Liver (tissue), 3 donors: ENCODE measurements at regions not wholly inside any gene's neighbourhood (a gene's known extent, or its start where the extent isn't known, plus 50 kb on each side); places are given as distances from the start of the nearest gene placed in this dataset.

Experiments
- CTCF ChIP-seq: fragments of 150-350 bp; IDR thresholded peaks from 2 replicates; pipeline ENCODE4 v1.5.1; 2017; ENCODE audit warnings: improper control_type of control experiment, low read depth, low read length; ENCODE audit not compliant: missing input control
- FOXA1 ChIP-seq: IDR thresholded peaks from 2 replicates; pipeline ENCODE4 v1.6.1; 2016; ENCODE audit warnings: antibody characterized with exemption
- FOXA2 ChIP-seq: IDR thresholded peaks from 2 replicates; pipeline ENCODE4 v1.6.1; 2016; ENCODE audit warnings: antibody characterized with exemption
- GABPA ChIP-seq, 2 donors: IDR thresholded peaks in 1 of 2; conservative IDR thresholded peaks in 1 of 2; 2 replicates each; pipeline ENCODE4 v1.6.1; 2016; ENCODE audit warnings: antibody characterized with exemption in 2 of 2, mild to moderate bottlenecking in 1 of 2, moderate library complexity in 1 of 2
- JUND ChIP-seq, 2 donors: IDR thresholded peaks; 2 replicates each; pipeline ENCODE4 v1.6.1; 2016; ENCODE audit warnings: antibody characterized with exemption in 2 of 2
- RAD21 ChIP-seq, 2 donors: IDR thresholded peaks; 2 replicates each; pipeline ENCODE4 v1.6.1; 2016; ENCODE audit warnings: antibody characterized with exemption in 2 of 2, mild to moderate bottlenecking in 2 of 2
- RXRA ChIP-seq, 2 donors: IDR thresholded peaks; 2 replicates each; pipeline ENCODE4 v1.6.1; 2017 to 2018; ENCODE audit warnings: antibody characterized with exemption in 2 of 2, mild to moderate bottlenecking in 1 of 2
- TAF1 ChIP-seq: conservative IDR thresholded peaks from 2 replicates; pipeline ENCODE4 v1.6.1; 2016; ENCODE audit warnings: antibody characterized with exemption, mild to moderate bottlenecking
- YY1 ChIP-seq: IDR thresholded peaks from 2 replicates; pipeline ENCODE4 v1.6.1; 2016; ENCODE audit warnings: antibody characterized with exemption, mild to moderate bottlenecking
- TF ChIP-seq, protein P1 (sequence below): IDR thresholded peaks from 2 replicates; pipeline ENCODE4 v1.6.1; 2016; ENCODE audit warnings: antibody characterized with exemption
- TF ChIP-seq, protein P2 (sequence below): IDR thresholded peaks from 2 replicates; pipeline ENCODE4 v1.6.1; 2016; ENCODE audit warnings: antibody characterized with exemption
- donor health status: healthy.
- donor health status: healthy.

GRCh38 chr16:8502446-8502845 lies 87.9 kb downstream of the TMEM114 start:
- no peak for TF ChIP-seq CTCF
- TF ChIP-seq, protein P1, sequence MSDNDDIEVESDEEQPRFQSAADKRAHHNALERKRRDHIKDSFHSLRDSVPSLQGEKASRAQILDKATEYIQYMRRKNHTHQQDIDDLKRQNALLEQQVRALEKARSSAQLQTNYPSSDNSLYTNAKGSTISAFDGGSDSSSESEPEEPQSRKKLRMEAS = no peak
- no peak for TF ChIP-seq GABPA (IDR thresholded peaks at IDR 0.05 in 1 of 2, conservative IDR thresholded peaks at IDR 0.05 in 1 of 2)
- no peak for TF ChIP-seq FOXA2
- no peak for TF ChIP-seq JUND (IDR thresholded peaks at IDR 0.05)
- TF ChIP-seq RXRA (IDR thresholded peaks at IDR 0.05) = no peak
- no peak for TF ChIP-seq RAD21 (IDR thresholded peaks at IDR 0.05)
- TF ChIP-seq, protein P2, sequence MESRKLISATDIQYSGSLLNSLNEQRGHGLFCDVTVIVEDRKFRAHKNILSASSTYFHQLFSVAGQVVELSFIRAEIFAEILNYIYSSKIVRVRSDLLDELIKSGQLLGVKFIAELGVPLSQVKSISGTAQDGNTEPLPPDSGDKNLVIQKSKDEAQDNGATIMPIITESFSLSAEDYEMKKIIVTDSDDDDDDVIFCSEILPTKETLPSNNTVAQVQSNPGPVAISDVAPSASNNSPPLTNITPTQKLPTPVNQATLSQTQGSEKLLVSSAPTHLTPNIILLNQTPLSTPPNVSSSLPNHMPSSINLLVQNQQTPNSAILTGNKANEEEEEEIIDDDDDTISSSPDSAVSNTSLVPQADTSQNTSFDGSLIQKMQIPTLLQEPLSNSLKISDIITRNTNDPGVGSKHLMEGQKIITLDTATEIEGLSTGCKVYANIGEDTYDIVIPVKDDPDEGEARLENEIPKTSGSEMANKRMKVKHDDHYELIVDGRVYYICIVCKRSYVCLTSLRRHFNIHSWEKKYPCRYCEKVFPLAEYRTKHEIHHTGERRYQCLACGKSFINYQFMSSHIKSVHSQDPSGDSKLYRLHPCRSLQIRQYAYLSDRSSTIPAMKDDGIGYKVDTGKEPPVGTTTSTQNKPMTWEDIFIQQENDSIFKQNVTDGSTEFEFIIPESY = no peak
- TF ChIP-seq YY1 = no peak
- no peak for TF ChIP-seq TAF1
- TF ChIP-seq FOXA1 = no peak
